Lower leg skin (tissue), 3 donors: ENCODE measurements at regions not wholly inside any gene's neighbourhood (a gene's known extent, or its start where the extent isn't known, plus 50 kb on each side); places are given as distances from the start of the nearest gene placed in this dataset.

ENCODE experiments used
- POLR2A ChIP-seq, 2 donors: fragments of 450-650 bp; IDR thresholded peaks; one replicate each; pipeline ENCODE4 v1.6.1; 2016 to 2017; ENCODE audit warnings: antibody characterized with exemption in 2 of 2, mild to moderate bottlenecking in 1 of 2, moderate library complexity in 1 of 2
- TF ChIP-seq, protein P1 (sequence below), 3 donors: fragments of 450-650 bp; IDR thresholded peaks; one replicate each; pipeline ENCODE4 v1.5.1; 2016; ENCODE audit warnings: antibody characterized with exemption in 3 of 3, mild to moderate bottlenecking in 3 of 3, moderate library complexity in 2 of 3

DNA sequence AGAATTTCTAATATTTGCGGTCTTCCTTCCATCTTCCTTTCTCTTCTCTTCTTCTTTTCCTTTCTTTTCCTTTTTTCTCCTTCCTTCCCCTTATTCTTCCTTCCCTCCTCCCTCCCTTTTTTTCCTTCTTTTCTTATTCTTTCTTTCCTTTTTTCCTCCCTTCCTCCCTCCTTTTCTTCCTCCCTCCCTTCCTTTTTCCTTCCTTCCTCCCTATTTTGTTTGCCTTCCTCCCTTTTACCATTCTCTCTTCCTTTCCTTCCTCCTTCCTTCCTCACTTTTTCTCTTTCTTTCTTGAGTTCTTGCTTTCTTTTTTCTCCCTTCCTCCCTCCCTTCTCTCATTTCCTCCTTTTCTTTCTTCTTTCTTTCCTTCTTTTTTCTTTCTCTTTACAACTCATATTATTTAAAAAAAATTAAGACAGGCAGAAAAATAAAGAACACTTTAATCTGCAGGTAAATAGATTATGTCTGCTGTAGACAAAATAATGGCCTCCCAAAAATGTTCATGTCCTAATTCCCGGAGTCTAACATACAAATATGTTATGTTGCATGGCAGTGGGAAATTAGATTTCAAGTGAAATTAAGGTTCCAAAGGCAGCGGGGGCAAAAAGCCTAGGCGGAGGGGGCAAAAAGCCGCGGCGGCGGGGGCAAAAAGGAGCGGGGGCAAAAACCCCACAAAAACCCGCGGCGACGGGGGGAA lies 152.4 kb downstream of the ANKRD30BL start:
- TF ChIP-seq, protein P1, sequence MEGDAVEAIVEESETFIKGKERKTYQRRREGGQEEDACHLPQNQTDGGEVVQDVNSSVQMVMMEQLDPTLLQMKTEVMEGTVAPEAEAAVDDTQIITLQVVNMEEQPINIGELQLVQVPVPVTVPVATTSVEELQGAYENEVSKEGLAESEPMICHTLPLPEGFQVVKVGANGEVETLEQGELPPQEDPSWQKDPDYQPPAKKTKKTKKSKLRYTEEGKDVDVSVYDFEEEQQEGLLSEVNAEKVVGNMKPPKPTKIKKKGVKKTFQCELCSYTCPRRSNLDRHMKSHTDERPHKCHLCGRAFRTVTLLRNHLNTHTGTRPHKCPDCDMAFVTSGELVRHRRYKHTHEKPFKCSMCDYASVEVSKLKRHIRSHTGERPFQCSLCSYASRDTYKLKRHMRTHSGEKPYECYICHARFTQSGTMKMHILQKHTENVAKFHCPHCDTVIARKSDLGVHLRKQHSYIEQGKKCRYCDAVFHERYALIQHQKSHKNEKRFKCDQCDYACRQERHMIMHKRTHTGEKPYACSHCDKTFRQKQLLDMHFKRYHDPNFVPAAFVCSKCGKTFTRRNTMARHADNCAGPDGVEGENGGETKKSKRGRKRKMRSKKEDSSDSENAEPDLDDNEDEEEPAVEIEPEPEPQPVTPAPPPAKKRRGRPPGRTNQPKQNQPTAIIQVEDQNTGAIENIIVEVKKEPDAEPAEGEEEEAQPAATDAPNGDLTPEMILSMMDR (IDR thresholded peaks at IDR 0.05) = no peak
- no peak for TF ChIP-seq POLR2A (IDR thresholded peaks at IDR 0.05)
